ENCODE measurements at regions not wholly inside any gene's neighbourhood (a gene's known extent, or its start where the extent isn't known, plus 50 kb on each side); places are given as distances from the start of the nearest gene placed in this dataset.

DNA sequence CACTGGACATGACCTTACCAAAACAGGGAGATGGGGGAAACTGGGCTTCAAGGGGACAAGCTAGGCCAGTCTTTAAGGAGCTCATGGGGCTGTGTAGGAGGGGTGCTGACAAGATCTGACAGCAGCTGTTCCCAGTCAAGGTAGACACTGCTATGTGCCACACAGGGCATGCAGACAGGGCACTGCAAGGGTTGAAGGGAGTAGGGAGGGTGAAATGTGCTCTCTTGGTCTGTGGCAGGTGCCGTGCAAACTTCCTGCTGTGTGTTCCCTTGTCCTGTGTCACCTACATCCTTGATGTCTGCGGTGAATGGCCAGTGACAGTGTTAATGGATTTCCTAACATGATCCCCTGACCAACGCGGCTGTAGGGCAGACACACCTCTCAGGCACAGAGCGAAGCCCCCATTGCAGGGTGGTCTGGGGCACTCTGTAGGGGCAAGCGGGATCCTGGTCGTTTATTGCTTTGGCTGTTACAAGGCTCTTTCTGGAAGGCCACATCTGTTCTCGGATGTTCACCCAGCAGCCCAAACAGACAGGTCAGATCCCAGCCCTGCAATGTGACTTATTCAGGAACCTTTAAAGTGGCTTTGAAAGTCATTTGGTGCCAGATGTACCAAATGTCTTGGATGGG lies 199.5 kb upstream of the ZNF536 start:
- no peak for DNase-seq

DNA sequence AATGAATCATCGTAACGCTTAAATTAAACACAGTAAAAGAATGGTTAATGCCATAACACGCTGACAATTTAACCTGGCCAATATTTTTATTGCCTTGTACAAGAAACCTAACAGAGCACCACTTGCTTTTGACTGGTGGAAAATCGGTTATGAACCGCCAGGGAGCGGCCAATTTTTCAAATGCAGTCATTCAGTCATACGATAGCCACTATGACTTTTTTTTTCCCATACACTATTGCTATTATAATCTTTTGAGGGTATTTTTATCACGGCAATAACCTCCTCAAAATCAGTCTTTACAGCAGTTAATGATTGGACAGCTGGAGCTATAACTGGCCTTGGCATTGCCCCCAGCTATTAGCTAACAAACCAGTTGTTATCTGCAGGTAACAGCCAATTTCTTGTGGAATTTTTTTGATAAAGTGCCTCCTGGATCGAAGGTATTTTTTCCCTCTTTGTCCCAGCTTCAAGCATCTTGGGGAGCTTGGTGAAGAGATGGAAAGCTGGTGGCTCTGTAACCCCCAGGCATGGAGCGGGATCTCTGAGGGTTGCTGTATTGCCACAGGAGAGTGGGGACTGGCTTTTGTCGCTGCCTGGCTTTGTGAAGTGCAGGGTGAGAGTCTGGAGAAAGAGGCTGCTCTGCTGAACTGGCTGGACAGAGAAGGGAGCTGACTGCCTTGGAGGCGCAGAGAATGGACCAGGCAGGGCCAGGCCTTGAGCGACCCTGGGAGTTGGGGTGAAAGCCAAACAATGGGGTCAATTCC lies 198.4 kb upstream of the ZNF536 start:
- DNase-seq: no peak

DNA sequence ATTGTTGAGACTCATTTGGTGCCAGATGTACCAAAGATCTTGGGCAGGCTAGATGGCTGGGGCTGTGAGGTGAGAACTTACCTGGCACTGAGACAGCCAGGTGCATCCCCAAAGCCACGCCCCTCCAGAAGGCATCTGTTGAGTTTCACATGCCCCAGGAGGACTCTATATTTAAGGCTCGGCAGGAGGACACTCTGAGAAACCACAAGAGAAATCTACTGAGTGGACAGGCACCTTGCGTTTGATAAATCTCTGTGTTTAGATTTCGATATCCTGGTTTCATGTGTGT lies 197.9 kb upstream of the ZNF536 start:
- DNase-seq: no peak

DNA sequence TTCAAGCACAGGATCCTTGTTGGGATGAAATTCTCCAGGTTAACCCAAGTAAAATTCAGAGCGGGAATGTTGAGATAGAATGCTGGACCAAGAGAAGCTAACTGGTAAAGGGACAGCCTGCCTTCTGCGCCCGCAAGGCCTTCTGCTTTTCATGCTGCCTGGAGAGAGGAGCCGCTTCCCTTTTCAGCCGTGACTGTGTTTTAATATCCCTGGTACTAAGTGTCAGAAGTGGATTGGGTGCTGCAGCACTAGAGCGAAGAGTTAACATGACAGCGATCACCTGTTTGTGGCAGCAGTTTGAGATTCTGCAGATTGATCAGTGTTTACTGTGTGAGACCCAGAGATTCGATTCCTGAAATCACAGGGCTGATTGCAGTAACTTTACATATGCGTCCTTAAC lies 197.4 kb upstream of the ZNF536 start:
- no peak for DNase-seq

DNA sequence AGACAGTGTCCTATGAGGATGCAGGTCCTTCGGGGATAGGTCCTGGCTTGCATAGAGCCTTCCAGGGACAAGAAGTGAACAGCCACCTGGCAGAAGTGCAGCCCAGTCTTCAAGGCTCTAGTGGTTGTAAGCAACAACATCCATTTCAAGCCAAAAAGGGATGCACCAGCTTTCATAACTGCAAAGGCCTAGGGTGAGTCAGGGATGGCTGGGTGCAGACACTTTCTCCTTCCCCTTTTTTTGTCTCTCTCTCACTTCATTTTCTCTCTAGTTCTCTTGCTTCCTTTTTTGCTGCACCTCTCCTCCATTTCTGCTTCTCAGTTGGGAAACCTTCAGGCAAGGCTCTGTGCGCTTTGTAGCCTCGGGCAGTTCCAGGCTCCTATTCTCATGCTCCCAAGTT lies 196.2 kb upstream of the ZNF536 start:
- no peak for DNase-seq

DNA sequence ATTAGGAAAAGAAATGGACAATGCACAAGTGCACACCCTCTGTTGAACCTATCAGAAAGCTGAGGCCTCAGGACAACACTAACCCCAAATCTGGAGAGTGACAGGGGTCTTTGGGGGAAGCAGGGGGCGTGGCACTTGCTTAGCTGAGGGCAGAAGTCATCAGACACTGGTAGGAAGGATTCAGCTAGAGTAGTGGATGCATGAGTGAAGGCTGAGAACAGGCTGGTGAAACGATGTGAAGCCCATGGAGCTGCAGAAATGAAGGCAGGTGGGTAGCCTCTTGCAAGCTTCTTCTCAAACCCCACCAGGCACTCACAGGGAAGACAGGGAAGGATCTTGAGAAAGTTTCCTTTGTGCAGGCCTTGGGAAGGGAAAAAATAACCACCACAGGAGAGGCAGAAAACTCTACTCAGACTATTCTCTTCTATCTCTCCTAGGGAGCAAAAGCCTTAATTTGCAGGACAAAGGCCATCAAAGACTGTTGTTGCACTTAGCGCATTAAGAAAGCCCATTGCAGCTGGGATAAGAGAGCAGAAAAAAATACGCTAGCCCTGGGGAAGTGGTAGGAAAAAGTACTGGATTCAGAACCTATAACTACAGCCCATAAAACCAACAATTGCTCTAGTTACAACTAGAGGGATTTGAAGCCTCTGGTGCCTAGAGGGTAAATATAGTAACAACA lies 193.3 kb upstream of the ZNF536 start:
- no peak for DNase-seq

DNA sequence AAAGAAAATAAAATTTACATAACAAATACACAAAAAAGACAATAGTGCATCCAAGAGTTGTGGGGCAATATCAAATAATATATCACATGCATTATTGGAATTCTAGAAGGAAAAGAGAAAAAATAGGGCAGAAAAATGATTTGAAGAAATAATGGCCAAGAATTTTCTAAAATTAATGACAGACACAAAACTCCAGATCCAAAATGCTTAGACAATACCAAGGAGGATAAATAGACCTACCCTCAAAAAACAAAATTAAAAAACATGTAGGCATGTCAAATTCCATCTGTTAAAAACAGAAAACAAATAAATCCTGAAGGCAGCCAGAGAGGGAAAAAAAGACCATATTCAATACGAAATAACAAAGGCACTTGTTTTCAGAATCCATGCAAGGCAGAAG lies 191.5 kb upstream of the ZNF536 start:
- no peak for DNase-seq

DNA sequence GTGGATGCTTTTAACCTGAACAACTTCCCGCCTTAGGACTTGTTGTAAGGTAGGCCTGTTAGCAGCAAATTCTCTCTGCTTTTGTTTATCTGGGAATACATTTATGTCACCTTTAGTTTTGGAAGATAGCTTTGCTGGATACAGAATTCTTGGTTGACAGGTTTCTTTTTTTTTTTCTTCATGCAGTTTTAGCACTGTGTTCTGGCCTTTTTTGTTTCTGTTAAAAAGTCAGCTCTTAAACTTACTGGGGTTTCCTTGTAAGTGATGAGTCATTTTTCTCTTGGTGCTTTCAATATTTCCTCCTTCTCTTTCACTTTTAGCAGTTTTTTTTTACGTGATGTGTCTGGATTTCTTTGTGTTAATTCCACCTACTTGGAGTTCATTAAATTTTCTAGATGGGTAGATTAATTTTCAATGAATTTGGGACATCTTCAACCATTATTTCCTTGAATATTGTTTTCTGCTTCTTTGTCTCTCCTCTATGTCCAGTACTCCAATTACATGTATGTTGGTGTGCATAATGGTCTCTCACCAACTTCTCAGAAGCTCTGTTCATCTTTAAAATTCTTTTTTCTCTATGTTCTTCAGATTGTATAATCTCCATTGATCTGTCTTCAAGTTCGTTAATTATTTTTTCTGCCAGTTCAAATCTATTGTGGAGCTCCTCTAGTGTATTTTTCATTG lies 188.2 kb upstream of the ZNF536 start:
- no peak for DNase-seq

DNA sequence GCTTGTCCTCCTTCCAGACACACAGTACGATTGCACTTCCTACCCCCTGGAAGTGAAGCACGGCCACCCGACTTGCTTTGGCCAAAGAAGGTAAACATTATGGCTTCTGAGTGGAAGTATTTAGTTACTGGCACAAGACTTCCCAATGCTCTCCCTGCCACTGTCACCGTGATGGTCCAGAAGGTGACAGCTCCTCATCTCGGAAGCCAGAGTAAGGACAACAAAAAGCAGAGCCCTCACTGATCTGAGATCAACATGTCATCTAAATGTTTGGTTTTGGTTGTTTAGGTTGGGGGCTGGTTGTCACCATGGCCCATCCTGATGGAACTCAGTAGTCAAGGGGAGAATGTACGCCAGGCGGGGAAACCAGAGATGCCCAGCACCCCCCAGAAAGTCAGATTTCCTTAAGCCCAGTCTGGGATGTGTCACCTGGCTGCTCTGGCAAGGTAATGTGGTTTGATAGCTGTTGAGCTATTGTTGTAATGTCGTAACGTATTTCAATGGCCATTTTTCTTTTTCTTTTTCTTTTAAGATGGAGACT lies 170.1 kb upstream of the ZNF536 start:
- no peak for DNase-seq

DNA sequence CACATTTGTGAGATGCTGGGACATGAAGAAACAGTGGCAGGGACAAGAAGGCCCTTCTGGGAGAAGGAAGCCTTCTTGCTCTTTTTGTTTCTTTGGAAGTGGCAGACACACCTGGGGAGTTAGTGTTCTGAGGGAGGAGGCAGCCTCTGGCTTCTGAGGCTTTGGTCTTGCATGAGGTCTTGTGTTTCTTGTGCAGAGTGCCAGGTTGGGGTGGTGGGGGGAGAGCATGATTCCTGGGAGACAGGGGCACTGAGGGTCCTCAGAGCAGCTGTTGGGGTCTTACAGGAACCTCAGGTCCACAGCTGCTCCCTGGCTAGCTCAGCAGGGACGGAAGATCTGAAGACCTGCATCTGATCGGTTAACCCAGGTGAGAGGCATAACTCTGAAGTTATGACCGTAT lies 167.5 kb upstream of the ZNF536 start:
- DNase-seq: no peak

DNA sequence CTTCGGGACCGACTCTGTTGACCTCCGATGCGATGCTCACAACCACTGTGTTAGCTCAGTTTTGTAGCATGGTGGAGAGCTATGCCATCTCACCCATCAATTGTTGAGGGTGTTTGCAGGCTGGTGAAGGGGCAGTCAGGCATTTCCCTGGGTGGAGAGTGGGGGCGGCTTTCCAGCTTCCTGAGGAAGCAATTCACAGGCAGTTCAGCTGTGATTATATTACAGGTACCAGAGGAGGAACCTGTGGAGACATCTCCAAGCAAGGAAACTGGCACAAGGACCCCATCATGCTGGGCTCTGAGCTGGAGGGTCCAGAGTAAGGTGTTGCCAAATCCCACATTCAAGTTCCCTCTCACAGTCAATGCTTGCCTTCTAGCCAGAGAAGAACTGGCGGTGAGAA lies 166.0 kb upstream of the ZNF536 start:
- no peak for DNase-seq

DNA sequence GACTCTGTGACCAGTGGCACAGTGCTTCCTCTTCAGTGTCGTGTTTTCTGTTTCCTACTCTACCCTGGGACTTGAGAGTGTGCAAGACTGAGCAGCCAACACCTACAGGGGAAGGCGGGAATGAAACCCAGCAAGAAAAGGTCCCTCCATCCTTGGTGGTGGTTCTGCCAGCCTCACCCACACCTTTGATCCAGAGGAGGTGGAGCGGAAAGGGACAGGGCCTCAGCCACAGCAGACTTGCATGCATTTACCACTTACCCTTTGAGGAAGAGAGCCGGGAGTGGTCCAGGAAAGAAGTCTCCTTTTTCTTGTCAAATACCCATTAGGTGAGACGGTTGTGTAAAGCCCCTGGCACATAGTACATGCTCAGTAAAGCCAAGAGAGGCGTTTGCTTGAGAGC lies 164.8 kb upstream of the ZNF536 start:
- DNase-seq: no peak

DNA sequence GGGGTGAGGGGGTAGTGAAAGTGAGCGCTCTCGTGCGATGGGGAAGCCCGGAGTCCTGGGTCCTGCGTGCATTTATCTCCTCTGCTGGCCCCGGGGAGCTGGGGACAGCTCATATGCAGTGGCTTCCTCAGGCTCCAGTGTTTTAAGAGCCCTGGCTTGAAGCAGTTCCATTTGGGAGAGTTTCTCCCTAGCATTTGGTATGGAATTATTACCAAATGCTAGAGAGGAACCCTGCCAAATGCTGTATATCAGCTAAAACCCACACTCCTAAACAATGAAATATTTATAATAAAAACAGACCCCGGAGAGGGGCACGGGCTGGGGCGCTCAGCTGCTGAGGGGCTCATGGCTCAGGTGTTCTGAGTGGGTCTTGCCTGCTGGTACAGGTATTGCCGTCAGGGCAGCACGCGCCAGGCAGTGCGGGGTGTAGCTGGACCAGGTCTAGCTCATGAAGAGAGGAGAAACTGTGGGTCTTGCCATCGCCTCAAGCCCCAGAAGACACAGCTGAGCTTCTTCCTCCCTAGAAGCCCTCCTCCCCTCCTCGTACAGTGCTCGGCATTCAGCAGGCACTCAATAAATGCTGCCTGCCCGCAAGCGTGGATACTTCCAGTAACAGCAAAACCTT lies 163.6 kb upstream of the ZNF536 start:
- DNase-seq: no peak

DNA sequence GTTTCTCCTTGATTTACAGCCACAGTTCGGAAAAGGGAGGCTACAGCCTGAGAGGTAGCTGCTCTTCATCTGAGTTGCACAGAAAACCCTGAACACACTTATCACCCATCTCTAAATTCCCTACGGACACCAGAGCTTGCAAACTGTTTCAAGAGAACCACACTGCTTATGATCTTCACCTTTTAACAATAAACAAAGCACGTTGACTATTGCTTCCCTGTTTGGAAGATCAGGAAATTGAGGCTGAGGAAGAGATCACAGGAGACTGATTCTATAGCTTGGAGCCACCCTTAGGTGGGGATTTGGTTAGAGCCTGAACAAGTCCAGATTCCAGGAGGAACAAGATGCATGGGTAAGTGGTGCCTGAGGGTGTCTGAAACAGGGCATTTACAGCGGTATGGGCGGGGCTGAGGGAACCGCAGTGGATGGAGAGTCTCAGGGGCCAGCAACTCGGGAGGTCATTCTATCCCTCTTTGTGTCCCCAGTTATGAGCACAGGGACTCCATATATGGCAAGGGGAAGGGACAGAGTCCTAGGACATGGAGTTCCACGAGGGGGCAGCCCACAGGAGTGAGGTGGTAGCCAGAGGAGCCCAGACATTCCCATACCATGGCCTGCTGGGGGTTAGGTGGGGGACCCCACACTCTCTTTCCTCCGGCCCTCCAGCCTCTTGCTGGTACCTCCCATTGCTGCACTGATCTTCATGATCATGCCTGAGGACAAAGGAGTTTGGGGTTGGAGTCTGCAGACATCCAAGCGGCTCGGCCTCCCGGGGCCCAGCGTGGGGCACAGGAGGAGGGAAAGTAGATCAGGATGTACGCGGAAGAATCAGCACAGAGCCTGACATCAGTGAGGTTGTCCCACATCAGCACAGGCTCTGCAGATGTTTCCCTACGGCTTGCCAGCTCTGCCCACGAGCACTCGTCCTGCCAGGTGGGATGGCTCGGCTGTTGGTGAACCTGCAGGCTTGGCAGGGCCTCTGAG lies 162.3 kb upstream of the ZNF536 start:
- DNase-seq: no peak

DNA sequence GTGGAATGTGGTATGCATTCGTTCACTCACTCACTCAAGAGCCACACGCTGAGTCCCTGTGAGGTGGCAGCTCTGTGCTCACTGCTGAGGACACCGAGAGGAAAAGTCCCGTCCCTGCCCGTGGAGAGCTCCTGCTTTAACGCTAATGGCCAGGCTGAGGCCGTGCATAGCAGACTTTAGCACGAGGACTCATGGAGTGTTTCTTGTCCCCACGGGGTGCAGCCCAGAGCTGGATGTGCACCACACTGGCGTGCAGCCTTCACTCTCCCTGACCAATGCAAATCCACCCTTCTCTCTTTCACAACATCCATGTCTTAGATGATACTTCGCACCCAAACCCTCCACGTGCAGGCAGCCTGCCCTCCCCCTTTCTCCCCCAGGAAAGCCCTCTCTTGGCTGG lies 159.6 kb upstream of the ZNF536 start:
- DNase-seq: no peak

DNA sequence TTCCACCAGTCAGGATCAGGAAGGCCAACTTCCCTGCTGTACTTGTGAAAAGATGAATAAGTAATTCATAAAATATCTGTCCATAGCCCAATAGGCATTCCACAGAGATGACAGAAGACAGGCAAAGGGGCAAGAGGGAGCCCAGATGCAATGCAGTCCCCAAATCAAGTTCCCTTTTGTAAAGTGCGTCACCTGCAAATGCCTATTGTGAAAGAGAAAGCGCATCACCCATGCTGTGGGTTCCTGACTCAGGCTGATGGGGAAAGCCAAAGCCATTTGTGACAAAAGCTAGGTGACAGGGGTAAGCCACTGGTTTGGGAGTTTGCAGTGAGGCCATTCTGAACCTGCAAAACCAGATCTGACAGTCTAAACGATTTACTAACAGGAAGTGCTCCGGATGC lies 157.5 kb upstream of the ZNF536 start:
- no peak for DNase-seq

DNA sequence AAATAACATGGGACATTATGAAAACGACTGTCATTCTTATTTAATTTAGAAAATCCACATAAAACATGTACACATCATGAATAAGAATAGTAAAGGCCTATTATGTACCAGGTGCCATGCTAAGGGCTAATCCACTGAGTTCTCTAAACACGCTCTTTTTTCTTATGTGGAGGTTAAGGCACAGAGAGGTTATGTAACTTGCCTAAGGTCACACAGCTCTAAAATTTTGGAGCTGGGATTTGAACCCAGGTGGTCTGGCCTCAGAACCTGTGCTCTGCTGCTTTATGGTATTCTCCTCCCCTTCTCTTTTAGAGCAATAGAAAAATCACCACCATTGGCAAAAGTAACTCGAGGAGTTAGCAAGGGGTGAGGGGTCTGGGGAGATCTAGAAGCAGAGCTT lies 156.9 kb upstream of the ZNF536 start:
- no peak for DNase-seq

DNA sequence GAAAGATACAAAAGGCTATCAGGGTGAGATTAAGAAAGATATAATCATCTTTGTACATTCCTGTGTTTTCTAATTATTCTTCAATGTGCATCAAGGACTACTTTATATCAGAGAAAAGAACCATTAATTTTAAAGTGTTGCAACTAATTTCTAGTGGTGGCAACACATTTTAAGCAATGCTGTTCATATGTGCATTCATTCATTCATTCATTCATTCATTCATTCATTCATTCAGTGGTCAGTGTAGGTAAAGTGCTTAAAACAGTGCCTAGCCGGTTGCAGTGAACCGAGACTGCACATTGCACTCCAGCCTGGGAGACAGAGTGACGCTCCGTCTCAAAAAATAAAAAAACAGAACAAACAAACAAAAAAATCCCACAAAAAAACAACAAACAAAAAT lies 155.7 kb upstream of the ZNF536 start:
- DNase-seq: no peak

DNA sequence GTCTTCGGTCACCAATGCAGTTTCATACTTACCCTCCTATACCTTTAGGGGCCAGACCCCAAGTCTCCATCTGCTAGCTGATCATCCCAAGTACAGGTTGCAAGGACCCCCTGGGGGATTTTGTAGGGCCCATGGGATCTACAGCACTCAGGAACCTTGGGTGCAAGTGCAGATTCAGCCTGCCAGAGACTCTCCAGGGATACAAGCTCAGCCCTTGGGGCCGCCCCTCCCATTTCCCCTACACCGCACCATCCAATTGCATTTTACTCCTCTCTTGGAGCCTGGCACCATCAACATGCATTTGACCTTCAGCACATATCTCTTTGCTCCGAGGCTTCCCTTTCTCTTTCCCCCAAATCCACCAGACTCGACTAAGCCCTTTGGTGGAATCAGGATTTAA lies 154.7 kb upstream of the ZNF536 start:
- DNase-seq: no peak

DNA sequence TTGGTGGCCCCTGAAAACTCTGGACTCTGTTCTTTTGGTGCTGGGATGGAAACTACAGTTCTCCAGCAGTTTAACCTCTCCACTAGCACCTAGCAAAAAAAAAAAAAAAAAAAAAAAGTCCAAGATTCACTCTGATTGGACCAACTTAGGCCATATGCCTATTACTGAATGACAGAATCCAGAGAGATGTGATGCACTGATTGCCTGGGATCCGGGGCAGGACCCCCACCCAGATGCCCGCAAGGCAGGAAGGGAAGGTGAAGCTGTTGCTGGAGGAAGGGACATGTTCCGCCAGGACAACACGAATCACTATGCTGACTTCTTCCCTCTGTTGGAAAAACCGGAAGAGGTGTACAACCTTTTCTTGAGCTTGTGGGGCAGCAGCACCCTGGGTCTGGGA lies 152.5 kb upstream of the ZNF536 start:
- no peak for DNase-seq

DNA sequence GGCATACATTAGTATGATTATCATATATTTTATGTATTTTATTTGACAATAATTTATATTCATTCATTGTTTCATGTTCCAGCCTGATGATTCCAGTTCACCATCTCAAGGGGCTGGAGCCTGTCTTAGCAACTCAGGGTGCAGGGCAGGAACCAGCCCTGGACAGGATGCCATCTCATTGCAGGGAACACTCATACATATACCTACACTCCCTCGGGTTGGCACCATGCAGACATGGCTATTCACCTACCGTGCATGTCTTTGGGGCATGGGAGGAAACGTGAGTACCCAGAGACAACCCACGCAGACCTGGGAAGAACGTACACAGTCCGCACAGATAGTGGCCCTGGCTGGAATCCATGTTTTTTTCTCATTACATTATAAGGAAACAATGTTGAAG lies 151.0 kb upstream of the ZNF536 start:
- DNase-seq: no peak

DNA sequence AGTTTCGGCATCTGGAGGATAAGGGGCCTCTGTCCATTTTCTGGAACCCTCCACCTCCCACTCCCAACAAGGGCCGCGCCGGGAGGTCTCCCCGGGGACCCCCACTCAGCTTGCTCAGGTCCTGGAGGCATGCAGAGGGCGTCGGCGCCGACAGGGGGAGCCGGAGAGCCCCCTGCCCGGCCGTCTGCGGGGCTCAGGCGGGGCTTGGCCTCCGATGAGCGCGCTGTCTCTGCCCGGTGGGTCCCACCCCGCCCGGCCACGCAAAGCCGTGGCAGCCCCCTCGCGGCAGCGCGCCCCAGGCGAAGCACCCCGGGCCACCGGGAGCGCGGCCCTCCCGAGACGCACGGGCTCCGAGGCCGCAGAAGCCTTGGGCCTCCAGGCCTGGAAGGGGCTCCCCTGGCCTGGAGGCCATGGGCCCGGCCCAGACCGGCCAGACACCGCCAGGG lies 149.7 kb upstream of the ZNF536 start:
- DNase-seq: no peak

Measured in SHP77 treated with DMSO at 0.1 percent for 48 hours (cell line).